PC-3 (cell line): ENCODE measurements at regions not wholly inside any gene's neighbourhood (a gene's known extent, or its start where the extent isn't known, plus 50 kb on each side); places are given as distances from the start of the nearest gene placed in this dataset.
"Not testable (repeated sequence)": the region's sequence is repeated elsewhere in the genome, so short reads cannot be mapped to it uniquely, and the experiment has no call there.

ENCODE experiments used
- CTCF ChIP-seq: fragments of 300-600 bp; sonication (generic); conservative IDR thresholded peaks from 2 replicates; pipeline ENCODE4 v1.5.1; 2017; ENCODE audit warnings: antibody characterized with exemption, low read depth, mild to moderate bottlenecking, low read length
- EZH2 ChIP-seq: fragments of 300-600 bp; sonication (generic); IDR thresholded peaks from one replicate; pipeline ENCODE4 v1.6.1; 2017; ENCODE audit warnings: antibody characterized with exemption, mild to moderate bottlenecking, low read length; ENCODE audit not compliant: unreplicated experiment
- EZH2phosphoT487 ChIP-seq: fragments of 300-600 bp; sonication (generic); IDR thresholded peaks from 2 replicates; pipeline ENCODE4 v1.6.1; 2018; ENCODE audit warnings: mild to moderate bottlenecking, antibody characterized with exemption, low read length, borderline replicate concordance

- TF ChIP-seq CTCF, EZH2, EZH2phosphoT487: not testable (repeated sequence)
These were observed 83.9 kb downstream of the GEMIN8 start for GRCh38 chrX:13945787-13946186.
